ENCODE measurements at regions not wholly inside any gene's neighbourhood (a gene's known extent, or its start where the extent isn't known, plus 50 kb on each side); places are given as distances from the start of the nearest gene placed in this dataset.

DNA sequence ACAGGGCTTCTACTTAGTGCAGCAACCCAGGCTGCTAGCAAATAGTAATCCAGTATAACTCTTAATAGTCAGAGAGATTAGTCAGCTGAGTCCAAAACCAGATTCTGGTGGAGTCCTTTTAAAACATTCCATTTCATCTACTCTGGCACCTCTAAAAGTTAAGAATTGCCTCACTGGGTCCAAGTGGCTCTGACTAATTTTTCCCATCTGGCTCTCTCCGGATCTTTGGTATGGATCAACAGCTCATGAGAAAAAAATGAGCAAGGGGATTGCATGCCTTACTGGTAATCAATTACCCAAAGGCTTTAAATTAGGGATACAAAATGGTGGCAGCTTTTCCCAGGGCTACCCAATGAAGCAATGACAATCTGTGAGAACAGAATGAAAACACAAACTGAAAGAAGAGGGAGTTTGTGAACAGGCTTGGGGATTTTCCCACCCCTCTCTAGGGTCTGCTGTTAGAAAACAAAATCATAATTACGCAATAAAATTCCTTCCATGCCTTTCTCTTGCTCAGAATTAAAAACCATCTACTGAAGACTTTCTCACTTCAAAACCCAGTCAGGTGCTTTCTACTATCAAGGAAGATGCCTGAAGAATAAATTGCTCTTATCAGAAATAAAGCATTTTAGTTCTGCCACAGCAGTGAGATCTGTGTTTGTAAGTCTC lies 84.6 kb upstream of the PMFBP1 start:
- DNase-seq, result no peak

DNA sequence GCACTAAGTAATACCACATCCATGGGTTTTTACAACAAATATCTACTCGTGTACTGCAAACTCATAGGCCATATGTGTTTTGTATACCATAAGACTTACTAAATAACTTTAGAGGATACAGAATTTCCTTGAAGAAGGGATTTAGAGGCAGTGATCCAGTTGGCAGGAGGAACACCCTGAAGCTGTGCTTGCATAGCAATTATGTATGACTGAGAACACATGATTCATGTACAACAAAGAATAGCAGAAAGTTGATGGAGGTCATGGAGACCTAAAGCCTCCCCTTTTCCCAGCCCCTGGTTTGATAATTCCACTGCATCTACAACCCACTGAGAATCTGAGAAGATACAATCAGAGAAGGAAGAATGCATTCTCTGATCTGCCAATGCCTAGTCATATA lies 83.8 kb upstream of the PMFBP1 start:
- DNase-seq, result no peak

DNA sequence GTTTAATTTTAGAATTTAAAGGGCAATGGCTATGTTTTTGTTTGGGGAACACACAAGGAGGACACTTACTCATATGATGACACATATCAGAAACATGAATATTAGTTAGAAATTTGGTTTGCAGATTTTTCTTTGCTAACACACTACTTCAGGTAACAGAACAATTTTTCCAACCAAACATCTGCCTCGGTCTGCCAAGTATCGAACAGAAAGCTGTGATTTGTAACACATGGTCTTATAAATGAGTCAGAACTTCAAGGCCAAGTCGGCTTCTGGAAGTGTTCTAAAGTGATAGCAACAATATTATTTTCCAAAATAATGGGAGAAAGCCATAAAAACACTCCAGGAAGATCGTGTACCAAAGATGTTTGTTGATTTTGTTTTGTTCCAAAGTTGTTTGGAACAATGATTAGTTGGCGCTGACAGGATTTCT lies 75.9 kb upstream of the PMFBP1 start:
- DNase-seq, result no peak

DNA sequence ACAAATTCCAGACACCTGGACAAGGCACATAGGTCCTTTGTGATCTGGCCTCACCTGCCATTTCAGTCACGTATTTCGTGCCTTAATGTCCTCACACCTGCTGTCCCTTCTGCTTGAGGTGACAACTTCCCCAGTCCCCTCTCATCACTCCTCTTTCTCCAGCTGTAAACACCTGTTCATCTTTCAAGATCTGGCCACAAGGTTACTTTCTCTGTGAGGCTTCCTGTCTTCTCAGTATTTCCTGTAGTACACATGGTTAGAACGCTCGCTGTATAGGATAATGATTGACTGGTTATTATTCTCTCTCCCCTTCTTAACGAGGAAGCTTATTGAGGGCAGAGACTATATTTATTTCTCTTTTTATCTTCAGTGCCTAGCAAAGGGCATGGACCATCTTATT lies 74.5 kb upstream of the PMFBP1 start:
- no peak for DNase-seq

DNA sequence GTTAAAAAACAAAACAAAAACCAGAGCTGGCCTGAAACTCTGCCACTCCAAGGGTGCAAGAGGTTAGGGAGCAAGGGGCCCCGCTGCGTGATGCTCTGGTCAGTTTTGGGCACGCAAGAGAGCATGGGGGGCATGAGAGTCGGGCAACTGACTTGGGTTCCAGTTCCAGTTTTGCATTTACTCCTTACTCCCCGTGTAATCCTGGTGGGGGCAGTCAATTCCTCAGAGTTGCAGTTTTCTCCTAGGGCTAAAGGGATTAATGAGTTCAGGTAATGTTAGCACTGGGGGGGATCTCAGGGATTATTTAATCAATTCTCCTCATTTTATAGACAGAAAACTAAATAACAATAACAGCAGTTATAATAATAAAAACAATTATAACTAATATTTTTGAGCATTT lies 72.9 kb upstream of the PMFBP1 start:
- no peak for DNase-seq

DNA sequence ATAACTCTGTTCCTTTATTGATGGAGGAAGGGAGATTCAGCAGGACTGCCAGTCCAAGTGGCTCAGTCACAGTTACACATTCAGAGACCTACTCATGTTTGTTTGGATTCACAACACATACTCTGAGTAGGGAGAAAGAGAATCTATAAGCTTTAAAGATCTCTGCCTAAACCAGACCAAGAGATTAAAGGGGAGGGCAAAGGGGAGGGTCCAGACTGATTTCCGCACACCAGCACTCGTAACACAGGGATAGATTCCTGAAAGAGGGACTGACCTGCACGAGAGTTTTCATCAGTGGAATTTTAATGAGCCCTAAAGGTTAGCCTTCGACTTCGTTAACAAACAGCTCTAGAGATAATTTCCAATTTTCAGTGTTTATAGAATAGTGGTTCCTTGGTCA lies 71.7 kb upstream of the PMFBP1 start:
- no peak for DNase-seq

DNA sequence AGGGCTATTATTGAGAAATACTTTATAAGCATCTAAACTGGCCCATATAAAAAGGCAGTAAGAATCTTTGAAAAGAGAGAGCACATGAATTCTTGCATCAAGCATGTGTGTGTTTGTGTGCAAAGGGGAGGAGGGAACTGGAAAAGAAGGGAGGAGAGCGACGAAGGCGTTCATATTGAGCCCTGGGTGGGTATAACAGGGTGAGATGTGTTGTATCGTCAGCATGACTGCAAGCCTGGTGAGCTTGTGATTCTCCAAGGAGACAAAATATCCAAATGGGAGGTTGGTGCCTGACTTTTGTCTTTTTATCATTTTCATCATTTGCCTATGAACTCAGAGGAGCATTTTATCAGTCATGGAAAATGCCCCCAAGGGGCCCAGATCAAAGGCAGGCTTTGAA lies 70.8 kb upstream of the PMFBP1 start:
- no peak for DNase-seq

DNA sequence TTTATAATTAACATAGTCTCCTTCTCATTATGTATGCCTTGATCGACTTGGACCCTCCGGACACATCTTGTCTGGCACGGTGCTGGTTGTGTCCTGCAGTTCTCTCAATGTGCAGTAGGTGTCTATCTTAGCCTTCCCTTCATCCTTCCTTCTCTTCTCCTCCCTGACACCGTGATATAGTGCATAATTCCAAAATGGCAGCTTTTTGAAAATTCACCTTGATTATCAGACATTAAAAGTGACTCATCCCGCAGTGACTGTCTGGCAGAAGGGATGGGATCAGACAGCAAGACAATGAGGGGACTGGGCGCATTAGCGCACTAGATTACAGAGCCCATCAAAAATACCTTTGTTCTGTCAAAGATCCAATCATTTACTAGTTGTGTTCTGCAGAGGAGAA lies 70.0 kb upstream of the PMFBP1 start:
- no peak for DNase-seq

DNA sequence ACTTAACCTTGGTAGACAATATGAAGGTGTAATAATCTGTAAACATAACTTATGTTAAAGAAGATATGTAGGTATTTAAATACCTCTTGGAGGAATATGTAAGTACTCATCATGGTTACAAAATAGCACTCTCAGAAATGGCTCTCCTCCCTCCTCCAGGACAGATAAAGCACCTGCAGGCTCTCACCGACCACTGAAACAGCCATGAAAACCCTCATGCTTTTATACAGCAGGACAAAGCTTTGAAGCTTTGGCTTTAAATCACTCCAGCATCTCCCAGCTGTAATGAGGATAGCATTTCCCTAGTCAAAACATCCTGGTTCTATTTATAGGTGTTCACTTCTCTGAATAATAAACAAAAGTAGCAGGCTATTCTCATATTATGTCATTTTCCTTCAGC lies 69.1 kb upstream of the PMFBP1 start:
- no peak for DNase-seq

DNA sequence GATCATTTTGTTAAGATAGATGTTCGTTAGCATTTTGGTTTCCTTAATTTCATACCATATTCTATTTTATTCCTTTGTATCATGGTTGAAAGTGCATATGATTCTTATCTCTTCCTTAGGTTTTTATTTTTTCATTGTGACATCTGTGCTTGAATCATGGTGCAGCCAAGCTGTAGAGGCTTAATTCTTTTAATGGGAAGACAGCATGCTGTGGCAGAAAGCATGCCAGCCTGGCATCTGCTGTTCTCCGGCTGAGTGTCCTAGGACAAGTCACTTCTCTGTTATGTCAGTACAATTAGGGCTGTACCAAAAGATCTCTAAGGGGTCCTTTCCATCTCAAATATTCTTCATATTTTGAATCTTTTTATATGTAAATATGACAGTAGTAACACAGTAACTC lies 68.5 kb upstream of the PMFBP1 start:
- no peak for DNase-seq

DNA sequence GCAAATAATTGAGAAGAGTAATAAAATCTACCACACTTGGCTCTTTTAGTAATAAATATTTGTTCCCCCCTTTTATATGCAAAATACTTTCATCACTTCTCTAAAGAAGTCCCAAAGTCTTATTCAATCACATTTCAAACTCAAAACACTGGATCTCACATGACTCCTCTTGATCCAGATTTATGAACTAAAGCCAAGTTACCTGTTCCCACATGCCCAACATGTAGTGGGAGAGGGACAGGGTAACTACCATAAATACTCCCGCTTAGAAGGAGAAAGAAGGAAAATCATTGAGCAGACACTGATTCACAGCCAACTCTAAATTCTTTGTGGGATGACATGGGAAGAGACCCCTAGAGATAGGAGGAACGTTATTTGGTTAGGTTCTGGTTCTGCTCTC lies 64.9 kb upstream of the PMFBP1 start:
- DNase-seq, result no peak

DNA sequence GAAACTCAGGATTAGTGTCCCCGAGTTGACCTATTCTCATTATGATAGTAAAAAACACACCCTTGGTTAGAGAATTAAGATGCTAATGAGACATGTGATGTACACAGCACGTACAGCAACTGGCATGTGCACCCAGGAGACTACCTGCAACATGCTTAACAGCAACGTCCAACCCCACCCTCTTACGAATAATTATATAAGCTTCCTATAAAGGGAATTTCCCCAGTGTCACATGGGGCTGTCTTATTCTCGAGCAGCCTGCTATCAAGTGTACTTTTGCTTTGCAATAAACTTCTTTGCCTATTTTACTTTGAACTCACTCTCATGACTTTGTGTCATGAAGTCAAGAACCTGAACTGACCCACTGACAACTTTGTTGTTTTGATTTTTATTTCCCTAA lies 62.4 kb upstream of the PMFBP1 start:
- DNase-seq, result no peak

DNA sequence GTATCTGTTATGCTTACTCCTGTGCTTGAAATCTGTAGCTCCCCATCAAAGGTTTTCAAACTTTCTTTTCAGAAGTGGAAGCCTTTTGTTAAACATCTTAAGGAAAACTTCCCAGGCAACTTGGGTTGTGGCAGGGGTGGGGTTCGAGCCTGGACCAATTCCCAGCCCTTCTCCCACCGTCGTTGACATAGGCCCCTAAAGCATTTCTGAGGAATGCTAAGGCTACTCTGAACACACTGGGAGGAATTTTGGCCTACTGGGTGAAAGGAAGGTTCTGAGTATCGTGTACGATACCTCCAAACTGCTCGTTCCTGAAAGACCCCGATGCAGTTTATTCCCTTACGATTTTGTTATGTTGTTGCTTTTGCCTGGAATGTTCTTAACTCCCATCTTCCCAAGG lies 56.1 kb upstream of the PMFBP1 start:
- DNase-seq, result no peak

DNA sequence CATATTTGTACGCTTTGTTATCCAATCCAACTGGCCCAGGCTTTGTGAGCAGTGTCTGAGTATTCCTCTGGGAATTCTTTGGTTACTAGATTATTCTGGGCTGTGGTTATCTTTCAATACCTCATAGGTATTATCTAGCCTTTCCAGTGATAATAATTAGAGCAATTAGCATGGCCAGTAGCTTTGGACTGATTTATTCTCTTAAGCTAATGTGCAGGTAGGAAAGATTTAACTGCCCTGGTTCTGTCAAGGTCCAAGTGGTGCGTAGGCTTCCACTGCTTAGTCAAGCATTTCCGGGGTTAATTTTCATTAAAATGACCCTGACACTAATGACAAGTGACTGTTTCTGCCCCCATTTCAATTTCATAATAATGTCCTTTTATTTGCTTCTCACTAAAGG lies 54.2 kb upstream of the PMFBP1 start:
- no peak for DNase-seq

DNA sequence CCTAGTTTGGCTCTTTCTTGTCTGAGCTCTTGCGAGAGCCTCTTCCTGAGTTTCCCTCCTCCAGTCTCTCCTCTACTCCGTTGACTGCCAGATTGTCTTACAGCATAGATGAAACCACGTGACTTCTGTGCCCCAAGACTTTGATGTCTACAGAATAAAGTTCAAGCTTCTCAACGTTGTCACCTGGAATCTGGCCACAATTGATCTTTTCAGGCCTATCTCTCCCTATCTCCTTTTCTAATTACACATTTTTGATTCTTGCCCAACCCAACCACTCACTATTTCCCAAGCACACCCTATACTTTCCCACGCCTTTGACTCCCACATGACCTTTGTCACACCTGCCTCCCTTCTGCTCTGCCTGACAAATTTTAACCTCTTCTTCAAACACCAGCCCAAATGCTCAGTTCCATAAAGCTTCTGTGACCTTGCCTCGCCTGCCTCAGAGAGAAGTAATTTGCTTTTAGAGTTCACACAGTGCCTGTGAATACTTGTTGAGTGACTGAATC lies 52.4 kb upstream of the PMFBP1 start:
- no peak for DNase-seq

DNA sequence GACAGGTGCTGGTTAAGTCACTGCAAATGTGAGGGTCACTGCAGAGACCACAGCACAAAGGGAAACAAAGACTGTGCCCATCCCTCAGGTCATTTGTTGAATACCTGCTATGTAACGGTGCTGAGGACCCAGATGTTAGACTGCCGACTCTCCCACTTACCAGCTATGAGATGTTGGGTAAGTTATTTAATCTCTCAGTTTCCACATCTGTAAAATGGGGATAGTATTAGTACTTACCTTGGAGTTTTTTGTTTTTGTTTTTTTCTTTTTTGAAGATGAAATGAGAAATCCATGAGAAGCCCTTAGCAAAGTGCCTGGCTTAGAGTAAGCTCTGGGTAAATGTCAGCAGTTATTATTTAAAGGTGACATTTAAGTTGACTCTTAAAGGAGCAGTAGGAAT lies 50.5 kb upstream of the PMFBP1 start:
- DNase-seq, result no peak

All from GDM1 (cell line).